LHCN-M2 (cell line): ENCODE measurements at regions not wholly inside any gene's neighbourhood (a gene's known extent, or its start where the extent isn't known, plus 50 kb on each side); places are given as distances from the start of the nearest gene placed in this dataset.

ENCODE experiments used
- DNase-seq: peaks from one replicate; pipeline ENCODE4 v3.0.0-alpha.2; 2012; ENCODE audit warnings: low read depth

DNA sequence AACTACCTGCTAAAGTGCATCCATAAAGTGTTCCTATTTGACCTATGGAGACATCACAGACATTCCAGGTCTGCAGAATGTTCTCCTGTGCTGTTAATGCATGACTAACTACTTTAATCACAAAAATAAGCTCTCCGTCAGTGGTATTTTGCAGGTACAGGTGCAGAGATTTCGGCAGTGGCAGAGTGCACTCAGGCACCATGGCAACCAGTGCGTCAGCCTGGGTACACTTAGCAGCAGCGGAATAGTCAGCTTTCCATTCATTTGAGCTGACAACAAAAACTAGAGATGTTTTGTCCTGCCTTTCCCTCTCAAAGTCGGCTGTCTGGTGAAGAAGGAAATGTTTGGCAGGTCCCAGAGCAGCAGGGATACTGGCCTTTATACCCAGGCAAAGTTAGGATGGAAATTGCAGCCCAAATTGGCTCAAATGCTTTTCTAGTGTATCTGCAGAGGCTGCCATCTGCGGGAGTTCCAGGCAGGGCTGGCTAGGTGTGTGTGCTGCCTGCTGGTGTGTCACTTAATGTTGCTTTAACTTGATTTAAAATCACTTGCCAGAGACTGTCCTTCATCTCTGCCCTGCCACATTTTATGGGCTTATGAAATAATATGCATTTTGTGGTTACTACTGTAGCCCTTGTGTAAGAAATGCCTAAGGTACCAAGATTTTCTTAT, 195.8 kb downstream of the RAP2A start:
- no peak for DNase-seq

DNA sequence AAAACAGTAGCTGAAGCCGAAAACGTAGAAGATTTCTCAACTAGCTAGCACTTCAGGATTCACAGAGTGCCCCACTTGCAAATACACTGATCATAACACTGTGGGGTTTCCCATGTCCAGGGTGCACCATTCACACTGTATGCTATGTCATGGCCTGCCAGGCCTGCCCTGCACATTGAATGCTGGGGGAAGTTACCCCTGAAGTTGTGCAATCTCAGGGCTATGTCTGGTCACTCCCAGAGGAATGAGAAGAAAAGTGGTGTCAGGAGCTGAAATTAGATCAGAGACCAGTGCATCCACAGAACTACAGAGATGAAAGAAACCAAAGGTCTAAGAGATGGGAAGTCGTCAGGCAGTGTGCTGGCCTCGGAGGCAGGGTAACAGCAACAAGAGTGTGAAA, 196.8 kb downstream of the RAP2A start:
- no peak for DNase-seq

DNA sequence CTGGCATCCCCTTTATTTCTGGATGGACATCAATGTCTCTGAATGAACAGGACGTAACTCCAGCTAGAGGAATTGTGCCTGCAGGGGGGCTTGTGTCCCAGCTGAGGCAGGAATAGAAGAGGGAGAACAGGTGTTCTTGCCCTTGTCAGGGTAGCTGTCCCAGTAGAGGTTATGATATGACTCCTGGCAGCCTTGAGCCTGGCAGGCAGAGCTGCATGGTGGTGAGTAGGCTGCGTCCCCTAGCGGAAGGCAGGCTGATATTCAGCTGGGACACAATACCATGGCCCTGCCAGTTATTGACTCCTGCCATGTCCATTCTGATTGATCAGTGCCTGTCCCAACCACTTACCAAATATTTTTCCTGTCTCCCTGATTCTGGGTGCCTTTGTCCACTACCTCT, 197.2 kb downstream of the RAP2A start:
- peak; percentile 2 for DNase-seq

DNA sequence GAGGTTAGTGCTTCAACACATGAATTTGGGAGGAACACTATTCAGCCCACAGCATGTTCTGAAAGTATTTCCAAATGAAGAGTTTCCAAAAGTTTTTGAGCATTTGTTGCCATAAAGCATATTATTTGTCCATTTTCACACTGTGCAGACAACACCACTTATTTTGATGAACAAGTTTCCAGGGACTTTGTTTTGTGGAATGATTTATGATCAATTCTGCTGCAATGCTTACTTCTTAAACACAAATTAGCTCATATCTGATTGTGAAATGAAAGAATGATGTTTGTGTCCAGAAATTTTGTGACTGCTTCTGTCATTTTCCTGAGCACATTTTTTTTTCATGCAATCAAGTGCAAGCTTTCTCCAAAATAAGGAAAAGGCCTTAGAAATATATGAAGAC, 205.3 kb downstream of the RAP2A start:
- no peak for DNase-seq

DNA sequence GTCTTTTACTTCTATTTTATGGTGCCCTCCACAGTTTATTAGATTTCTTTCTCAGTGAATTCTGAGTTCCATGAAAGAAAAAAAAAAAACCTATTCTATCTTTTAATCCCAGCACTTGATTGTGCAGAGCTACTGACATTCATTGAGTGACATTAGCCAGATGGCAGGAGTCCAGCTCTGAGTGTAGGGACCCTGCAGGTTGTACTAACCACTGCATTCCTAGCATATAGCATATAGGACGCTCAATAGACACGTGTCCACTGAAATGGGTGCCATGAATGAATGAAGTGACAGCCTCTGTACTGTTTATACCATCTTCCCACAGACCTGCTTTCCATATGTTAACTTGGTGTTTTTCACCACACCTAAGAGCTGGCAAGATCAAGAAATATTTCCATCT, 206.3 kb downstream of the RAP2A start:
- no peak for DNase-seq

DNA sequence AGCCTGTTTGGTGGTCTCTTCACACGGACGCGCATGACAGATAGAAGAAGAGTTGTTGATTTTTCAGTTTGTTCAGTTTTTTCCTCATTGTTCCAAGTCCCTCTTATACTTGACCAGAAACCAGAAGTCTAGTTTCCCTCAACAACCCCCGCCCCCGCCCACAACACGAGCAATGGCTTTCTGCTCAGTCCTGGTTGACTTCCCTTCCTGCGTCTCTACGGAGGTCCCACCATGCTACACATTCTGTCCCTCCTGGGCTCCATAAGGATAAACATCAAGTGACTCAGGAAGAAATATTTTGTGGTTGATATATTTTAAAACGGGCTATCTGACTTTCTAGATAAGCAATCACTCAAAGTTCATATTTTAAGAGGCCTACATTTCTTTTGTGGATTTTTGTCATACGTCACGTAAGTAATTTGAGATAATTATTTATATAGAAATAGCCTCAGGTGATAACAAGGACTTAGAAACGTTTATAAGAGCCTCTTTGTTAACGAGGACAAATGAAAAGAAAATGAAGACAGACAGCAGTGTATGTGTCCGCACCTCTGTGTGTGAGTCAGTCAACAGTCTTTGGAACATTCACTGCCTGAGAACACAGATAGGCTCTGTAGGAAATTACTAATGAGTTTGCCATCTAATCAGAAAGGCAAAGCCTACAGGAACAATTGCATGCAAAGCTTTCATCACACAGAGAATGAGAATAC, 214.4 kb downstream of the RAP2A start:
- DNase-seq, result no peak

DNA sequence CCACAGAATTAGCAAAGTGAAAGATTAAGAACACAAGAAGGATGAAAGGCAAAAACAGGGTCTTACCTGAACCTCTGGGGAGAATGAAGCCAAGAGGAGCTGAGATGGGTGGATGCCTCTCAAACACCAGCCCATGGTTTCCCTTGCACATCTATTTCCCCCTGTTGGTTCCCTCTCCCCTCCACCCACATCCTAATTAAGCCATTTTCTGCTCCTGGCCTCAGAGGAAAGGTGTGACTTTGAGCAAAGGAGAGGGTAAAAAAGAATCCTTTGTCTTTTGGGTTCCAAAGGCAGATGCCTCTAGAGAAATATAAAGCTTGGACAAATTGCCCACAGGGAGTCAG, 214.9 kb downstream of the RAP2A start:
- DNase-seq, result no peak

DNA sequence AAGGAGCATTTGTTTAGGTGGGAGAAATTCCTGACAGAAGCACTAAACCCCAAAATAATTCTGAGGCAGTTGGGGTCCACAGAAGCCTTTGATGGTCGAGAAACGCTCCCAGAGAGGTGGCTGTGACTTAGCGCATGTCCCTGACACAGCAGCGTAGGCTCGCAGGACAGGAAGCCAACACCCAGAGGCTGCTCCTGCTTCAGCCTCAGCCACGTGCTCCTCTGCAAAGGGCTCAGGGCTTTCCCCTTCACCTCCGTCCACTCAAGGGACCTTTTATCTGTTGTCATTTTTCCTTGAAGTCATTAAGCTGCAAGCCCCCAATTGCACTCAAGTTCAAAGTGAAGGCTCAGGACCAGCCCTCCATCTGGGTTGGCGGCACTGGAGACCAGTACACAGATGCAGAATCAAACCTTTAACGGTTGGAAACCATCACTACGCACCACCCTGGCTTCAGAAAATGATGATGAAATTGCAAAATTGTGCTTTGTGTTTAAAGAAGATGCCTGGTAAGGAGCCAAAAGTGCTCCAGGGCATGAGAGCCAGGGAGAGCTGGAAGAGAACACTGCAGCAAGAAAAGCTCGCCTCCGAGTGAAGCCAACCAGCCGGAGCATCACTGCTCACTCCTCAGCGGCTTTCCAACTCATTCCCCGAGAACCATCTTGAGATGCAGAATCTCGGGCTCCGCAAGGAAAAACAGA, 219.6 kb downstream of the RAP2A start:
- no peak for DNase-seq

DNA sequence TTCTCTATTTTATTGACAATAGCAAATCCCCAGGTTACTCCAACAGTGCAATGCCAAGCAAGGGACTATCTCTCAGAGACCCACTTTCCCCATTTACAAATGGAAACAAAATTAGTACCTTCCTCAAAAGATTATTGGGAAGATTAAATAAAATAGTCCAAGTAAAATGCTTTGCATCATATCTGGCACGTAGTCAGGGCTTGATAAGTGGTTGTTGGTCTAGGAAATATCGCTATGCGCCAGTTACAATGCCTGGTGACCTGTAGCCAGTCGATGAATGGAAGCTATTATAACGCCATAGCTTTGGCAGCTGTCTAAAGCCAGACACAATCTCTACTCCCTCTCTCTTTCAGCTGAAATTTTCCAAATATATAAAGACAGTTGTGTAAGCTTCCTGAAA, 220.3 kb downstream of the RAP2A start:
- no peak for DNase-seq

DNA sequence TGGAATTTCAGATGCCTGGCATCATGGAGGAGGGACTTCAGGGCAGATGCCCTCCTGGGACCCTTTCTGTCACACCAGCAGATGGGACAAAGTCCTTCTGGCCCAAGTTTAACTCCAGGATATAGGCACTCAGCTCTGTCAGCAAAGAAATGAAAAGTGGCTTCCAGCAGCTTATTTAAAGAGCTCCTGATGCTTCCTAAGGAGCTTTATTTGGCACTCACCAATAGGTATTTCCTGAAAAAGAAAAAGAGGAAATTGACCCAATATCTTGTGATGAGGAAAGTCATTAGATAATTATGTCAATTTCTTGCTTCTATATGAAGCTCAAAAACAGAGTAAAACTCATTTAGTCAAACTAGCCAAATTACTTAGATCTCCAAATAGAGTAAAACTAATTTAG, 224.6 kb downstream of the RAP2A start:
- DNase-seq, result no peak

DNA sequence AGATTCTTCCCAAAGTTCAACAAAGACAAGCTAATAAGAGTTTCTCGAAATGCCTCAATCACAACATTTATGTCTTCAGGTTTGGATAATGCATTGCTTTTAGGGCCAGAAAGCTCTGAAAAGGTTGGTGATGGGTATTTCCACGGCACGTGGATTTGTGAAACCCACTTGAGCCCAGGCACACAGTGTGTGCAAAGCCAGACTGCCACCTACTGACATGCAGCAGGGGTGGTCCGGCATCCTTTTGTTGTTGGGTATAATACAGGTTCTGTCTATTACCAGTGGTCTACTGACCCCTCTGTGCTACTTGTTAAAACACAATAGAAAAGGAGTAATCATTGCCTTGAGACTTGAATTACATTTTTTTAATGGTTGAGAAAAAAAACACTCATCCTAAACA, 225.6 kb downstream of the RAP2A start:
- peak; percentile 3 for DNase-seq

DNA sequence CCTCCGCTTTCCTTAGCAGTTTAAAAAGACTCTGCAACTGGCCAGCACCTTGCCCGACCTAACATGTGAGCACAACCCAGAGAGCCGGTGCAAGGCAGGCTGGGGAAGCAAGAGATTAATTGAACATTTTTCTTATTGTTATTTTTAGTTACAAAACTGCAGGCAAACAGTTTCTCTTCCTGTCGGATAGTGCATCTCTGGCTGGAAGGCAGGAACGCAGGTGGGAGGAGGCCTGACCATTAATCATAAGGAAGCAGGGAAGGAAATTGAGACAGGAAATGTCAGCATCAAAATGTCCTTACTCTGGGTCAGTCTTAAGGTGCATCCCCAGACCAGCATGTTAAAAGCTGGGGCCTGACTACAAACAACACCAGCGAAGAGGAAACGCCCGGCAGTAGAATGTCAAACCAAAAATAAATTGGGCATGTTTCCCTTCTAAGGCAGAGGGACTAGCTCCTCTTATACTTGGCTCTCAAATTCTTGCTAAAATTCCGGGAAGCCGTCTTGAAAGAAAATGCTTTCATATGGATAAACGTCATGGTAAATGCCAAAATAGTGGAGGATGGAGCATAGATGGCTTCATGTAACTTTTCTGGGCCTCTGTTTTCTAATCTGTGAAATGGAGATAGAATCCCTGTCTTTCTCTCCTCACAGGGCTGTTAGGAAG, 226.8 kb downstream of the RAP2A start:
- no peak for DNase-seq

DNA sequence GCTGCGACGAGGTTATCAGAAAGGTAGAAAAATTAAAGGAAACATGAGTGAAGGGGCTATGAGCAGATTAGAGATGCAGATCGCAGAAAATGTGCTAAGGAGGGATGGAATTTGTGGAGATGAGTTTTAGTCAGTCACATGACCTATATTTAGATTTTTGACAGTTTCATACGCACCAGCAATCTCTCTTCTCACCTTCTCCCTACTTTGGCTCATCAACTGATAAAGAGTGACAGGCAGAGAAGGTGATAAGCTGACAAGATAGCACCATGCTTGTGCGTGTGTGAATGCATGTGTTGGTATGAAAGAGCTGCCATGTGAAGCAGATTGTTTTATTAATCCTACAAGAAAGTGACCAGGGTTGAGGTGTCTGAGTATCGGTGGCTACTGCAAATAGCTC, 252.6 kb downstream of the RAP2A start:
- no peak for DNase-seq

DNA sequence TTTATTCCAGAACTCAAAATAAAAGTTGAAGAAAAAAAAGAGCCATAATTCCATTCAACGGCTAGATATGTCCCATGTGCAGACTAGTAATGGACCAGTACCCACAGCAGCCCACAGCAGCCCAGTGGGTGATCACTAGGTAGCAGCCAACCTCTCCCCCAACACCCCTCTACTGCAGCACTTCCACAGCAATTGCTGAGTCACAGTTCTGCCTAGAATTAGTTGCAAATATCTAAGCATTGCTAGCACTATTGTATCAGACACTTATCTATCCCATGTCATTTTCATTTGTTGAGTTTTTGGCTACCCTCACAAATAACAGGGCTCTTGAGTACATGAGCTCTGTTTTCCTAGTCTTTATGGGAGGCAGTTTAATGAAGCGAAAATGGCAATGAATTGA, 258.7 kb downstream of the RAP2A start:
- no peak for DNase-seq

DNA sequence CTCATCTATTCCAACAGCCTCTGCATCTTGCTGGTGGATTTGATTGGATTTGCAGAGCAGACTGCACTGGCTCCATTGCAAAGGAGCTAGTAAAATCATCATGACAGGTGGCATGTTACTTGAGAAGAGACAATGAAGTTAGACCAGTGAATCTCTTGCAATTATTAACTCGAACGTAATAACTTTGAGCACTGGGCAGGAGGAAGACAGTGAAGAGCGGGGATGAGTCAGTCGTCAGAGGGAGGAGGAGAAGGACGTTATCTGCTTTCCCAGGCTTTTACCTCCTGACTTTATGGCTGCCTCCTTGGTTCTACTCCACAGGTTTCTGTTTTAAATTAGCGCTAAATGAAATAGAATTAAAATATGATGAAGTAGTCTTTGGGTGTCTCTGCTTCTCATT, 257.8 kb upstream of the IPO5 start:
- DNase-seq, result no peak

DNA sequence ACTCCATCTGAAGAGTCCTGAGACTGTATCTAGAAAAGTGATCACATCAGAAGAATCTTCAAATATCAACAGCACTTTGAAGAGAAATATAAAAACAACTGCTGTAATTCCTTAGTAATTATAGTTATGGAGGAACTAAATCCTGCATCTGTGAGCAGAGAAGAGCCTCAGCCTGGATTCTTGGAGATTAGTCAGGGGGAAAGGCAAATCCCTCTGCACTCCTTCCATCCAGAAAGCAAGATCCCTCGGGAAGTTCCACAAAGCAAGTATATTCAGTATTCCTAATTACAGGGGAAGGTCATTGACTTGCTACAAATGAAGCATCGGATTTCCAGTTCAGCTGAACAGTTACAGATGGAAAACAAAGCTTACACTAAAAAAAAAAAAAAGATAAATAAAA, 256.6 kb upstream of the IPO5 start:
- DNase-seq, result no peak

DNA sequence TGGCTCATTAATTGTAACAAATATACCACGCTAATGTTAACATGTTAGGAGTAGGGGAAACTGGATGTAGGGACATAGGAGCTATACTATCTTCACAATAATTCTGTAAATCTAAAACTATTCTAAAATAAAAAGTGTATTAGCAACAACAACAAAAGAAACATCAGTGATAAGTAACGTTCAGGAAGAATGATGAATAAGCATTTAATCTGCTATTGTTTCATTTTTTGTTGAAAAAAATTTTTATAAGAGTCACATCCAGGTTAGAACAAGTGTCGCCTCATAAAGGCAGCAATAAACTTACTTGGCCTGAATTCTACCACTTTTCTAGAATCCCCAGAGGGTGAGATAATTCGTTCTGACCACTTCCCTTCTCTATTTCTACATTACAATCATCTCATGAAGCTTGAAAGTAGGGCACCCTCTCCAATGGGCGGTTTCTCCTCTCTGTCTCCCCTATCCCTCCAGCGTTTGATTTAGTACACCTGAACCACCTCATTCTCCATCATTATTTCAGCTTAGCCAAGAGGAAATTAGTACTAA, 253.1 kb upstream of the IPO5 start:
- DNase-seq, result no peak

DNA sequence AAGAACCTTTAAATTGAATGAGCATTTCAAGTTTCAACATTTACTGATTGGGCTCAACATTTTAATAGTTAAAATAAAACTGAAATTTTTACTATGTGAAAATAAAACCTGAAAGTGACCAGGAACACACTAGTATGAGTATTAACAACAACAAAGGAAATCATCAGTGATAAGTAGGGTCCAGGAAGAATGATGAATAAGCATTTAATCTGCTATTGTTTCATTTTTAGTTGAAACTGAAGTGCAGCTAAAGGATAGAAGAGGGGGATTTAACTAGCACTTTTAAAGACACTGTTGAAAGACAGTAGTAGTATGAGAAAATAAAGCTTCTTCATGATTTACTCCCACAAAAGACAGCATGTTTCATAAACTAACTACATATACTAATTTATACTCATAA, 250.9 kb upstream of the IPO5 start:
- no peak for DNase-seq

DNA sequence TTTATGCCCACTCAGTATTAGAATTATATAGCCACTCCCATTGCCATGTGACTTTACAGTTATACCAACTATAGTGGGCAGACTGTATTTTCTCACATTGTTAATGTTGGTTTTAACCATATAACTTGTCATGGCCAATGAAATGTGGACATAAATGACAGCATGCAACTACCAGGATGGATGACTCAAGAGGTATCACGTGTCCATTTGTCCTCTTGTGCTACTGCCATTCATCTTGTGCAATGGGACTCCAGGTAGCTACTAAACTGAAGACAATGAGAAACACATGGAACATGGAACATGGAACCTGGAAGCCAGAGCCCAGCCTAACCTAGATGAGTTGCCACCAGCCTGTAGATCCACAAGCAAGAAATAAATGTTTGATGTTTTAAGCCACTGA, 242.7 kb upstream of the IPO5 start:
- DNase-seq, result no peak

DNA sequence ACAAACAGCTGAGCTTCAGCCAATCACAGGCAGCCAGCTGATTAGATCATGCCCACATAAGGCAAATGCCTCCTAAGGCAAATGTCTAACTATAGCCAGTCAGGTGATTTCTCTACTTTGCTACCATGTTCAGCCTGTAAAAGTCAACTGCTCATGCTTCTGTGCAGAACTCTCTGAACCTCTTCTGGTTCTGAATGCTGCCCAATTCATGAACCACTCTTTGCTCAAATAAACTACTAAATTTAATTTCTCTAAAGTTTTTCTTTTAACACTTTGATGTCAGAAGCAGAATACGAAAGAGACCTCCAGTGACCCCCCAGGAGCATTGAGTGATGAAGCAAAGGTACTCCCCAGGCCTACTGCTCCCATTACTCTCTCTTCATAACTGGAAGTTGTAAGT, 240.7 kb upstream of the IPO5 start:
- DNase-seq, result no peak

DNA sequence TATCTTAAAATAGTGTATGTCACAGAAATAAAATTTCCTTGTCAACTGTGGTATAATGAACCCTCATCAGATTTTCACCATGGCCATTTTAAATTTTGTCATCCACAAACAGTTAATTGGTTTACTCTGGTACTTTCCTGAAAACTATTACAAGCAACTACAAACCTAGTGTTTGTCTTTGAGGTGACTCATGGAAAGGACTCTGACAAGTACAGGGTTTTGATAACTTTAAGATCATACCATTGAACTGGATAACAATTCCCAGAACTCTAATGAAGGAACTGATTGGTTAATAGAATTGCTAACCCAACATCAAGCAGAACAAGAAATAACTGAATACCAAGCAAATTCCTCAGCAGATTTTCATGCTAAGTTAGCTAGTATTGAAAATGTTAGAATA, 237.7 kb upstream of the IPO5 start:
- DNase-seq, result no peak

DNA sequence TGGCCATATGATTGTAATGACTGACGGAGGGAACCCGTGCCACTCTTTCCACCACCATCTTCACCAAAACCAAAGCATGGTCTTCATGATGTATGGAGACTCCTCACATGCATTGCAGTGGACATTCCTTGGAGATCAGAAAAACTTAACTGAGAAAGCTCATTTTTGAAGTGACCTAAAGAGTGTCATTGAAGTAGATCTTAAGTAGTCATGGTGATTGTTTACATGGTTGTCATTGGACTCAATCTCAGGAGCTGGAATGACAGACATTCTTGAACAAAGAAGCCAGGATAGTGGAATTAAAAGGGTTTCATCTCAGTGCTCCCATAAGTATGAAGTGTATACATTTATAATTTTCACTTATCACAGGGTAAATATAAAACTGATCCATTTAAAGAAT, 236.7 kb upstream of the IPO5 start:
- no peak for DNase-seq
